ENCODE measurements at regions not wholly inside any gene's neighbourhood (a gene's known extent, or its start where the extent isn't known, plus 50 kb on each side); places are given as distances from the start of the nearest gene placed in this dataset.

GRCh38 chr4:63898961-63899360 lies 510.3 kb downstream of the TECRL start:
- H3K4me3 Mint-ChIP-seq, result no peak overlapping the region
- Histone ChIP-seq H3K23ac (ENCODE audit: insufficient read length, low read depth, low read length) (no peak overlapping the region), H3K4ac (ENCODE audit: low read depth, low read length) (no peak overlapping the region), H4K8ac (replicated peaks; ENCODE audit: insufficient read length, low read depth, low read length) (no peak overlapping the region), H3K14ac (ENCODE audit: insufficient read depth, low read length) (no peak overlapping the region), H3K4me1 (ENCODE audit: insufficient read depth, low read length) (peaks cover 3% of the 10 kb centered on the region; the same call in 1 of the 2 replicates), H2AK5ac (ENCODE audit: insufficient read length, low read length) (no peak overlapping the region), H3K18ac (ENCODE audit: insufficient read length, low read depth, low read length) (no peak overlapping the region), H3K79me1 (ENCODE audit: insufficient read depth, low read depth, low read length, poor library complexity, severe bottlenecking) (no peaks in the 10 kb centered on the region), H4K91ac (ENCODE audit: insufficient read length, low read depth, low read length) (no peak overlapping the region), H3K79me2 (ENCODE audit: insufficient read depth, low read length) (no peaks in the 10 kb centered on the region), H3K56ac (ENCODE audit: insufficient read length, low read depth, low read length) (no peak overlapping the region), H2BK120ac (ENCODE audit: low read depth, low read length, poor library complexity, severe bottlenecking) (no peak overlapping the region), H2AFZ (ENCODE audit: low read length) (no peak overlapping the region), H3K27me3 (ENCODE audit: insufficient read depth, low read length) (no peaks in the 10 kb centered on the region), H2BK12ac (ENCODE audit: insufficient read length, low read depth, low read length) (no peak overlapping the region), H4K5ac (ENCODE audit: insufficient read length, low read depth, low read length) (no peak overlapping the region), H3K4me2 (ENCODE audit: insufficient read depth, insufficient read length, low read length) (no peak overlapping the region), H3K23me2 (ENCODE audit: insufficient read length, low read depth, low read length, poor library complexity, severe bottlenecking) (no peaks in the 10 kb centered on the region), H3T11ph (ENCODE audit: low read length) (no peak overlapping the region), H2BK15ac (ENCODE audit: low read depth, low read length) (no peak overlapping the region), H3K27ac (ENCODE audit: insufficient read length, low read depth, low read length) (no peak overlapping the region), H2BK5ac (ENCODE audit: insufficient read length, low read length) (no peak overlapping the region), H3K9me3 (ENCODE audit: control insufficient read depth, low read depth, low read length) (no peaks in the 10 kb centered on the region), H3K9ac (ENCODE audit: extremely low read depth, insufficient read length, low read length) (no peak overlapping the region), H4K20me1 (ENCODE audit: control insufficient read depth, insufficient read depth, insufficient read length) (no peaks in the 10 kb centered on the region), H2BK20ac (ENCODE audit: low read depth, low read length, poor library complexity, severe bottlenecking) (no peak overlapping the region)
- H3K36me3 Mint-ChIP-seq (ENCODE audit: insufficient read depth in 1 of 3, low read depth in 3 of 3), result no peaks in the 10 kb centered on the region; a peak in 1 of 7 replicates
- H3K27me3 Mint-ChIP-seq (ENCODE audit: low read depth), result peaks cover 27% of the 10 kb centered on the region
- TF ChIP-seq CTCF (conservative IDR thresholded peaks at IDR 0.05), result no peak
- H3K4me1 Mint-ChIP-seq, result peaks cover 12 to 14% of the 10 kb centered on the region in 2 experiments
- DNase-seq, result no peak
- no peak overlapping the region for H3K27ac Mint-ChIP-seq
- no peaks in the 10 kb centered on the region for H3K9me3 Mint-ChIP-seq

Data from H9 (cell line).